ENCODE measurements at regions not wholly inside any gene's neighbourhood (a gene's known extent, or its start where the extent isn't known, plus 50 kb on each side); places are given as distances from the start of the nearest gene placed in this dataset.

GRCh38 chr2:133641497-133641896, 73.2 kb upstream of the NCKAP5 start (continued):
- no peak for TF ChIP-seq REST (IDR thresholded peaks at IDR 0.05; ENCODE audit: low read depth)

- no peak overlapping the region; the same call in 1 of the 2 replicates for H3K4me2 ChIP-seq (ENCODE audit: low read length)
- H3K79me2 ChIP-seq (ENCODE audit: insufficient read depth, low read length), result no peaks in the 10 kb centered on the region
- CTCF ChIA-PET, result no interaction called here
- no peaks in the 10 kb centered on the region for H4K20me1 ChIP-seq (ENCODE audit: insufficient read depth)
- H3K36me3 ChIP-seq (ENCODE audit: control insufficient read depth in 1 of 2, insufficient read depth in 2 of 2, low read length in 2 of 2), result no peaks in the 10 kb centered on the region
- no peak for DNase-seq (ENCODE audit: low read depth, low spot score)
- intact Hi-C loops (cut with micrococcal nuclease), result no loop called here
- H3K27ac ChIP-seq (ENCODE audit: low read depth, low read length), result no peak overlapping the region
- no peaks in the 10 kb centered on the region for H3K9me3 ChIP-seq (ENCODE audit: control insufficient read depth in 1 of 2, insufficient read depth in 1 of 2, low read depth in 1 of 2, low read length in 2 of 2)
- H3K9ac ChIP-seq (ENCODE audit: low read length), result no peak overlapping the region
- H3K4me1 ChIP-seq (ENCODE audit: control insufficient read depth in 1 of 2, insufficient read depth in 2 of 2, low read length in 2 of 2), result peaks cover 4 to 13% of the 10 kb centered on the region in 2 experiments; a peak in 3 of 4 replicates
- POLR2A ChIA-PET, result no interaction called here
- RAD21 ChIA-PET (ENCODE audit: low non-redundant PET in 1 of 2, low total read pairs in 2 of 2, uncharacterized antibody in 2 of 2, unreplicated experiment in 2 of 2), result no interaction called here
- H3K9me2 ChIP-seq (ENCODE audit: insufficient read depth), result no peaks in the 10 kb centered on the region
- H3K27me3 ChIP-seq (ENCODE audit: insufficient read depth, low read length), result no peaks in the 10 kb centered on the region
- H3K4me3 ChIP-seq (replicated peaks in 1 of 2; ENCODE audit: low read depth in 1 of 2, low read length in 2 of 2), result no peak overlapping the region
- BruUV-seq (replicated peaks), result no TSS peak
- H2AFZ ChIP-seq (ENCODE audit: low read depth, low read length, poor library complexity, severe bottlenecking), result no peak overlapping the region
- peak; percentile 32; the same call in 1 of the 2 replicates for ATAC-seq
- TF ChIP-seq EZH2 (IDR thresholded peaks at IDR 0.05) (no peak), ATF3 (IDR thresholded peaks at IDR 0.05) (no peak), EGR1 (IDR thresholded peaks at IDR 0.05; ENCODE audit: low read depth) (no peak), YY1 (IDR thresholded peaks at IDR 0.05; ENCODE audit: extremely low read depth, insufficient replicate concordance, low read depth, low read length) (no peak), CTCF (IDR thresholded peaks at IDR 0.05 in 2 of 3, conservative IDR thresholded peaks at IDR 0.05 in 1 of 3; ENCODE audit: borderline replicate concordance in 1 of 3, insufficient read depth in 1 of 3, low read depth in 2 of 3, low read length in 2 of 3) (no peak), MAX (IDR thresholded peaks at IDR 0.05) (no peak), RAD21 (IDR thresholded peaks at IDR 0.05; ENCODE audit: low read depth) (no peak), POLR2A (IDR thresholded peaks at IDR 0.05; ENCODE audit: borderline replicate concordance, extremely low read depth, insufficient read depth, insufficient read length) (no peak), CEBPB (IDR thresholded peaks at IDR 0.05; ENCODE audit: low read depth) (no peak), POLR2AphosphoS5 (IDR thresholded peaks at IDR 0.05; ENCODE audit: low read depth, low read length) (no peak), SP1 (IDR thresholded peaks at IDR 0.05; ENCODE audit: low read depth) (no peak), SIN3A (IDR thresholded peaks at IDR 0.05; ENCODE audit: low read depth) (no peak), ZNF274 (IDR thresholded peaks at IDR 0.05; ENCODE audit: low read depth, low read length) (no peak), ELF1 (IDR thresholded peaks at IDR 0.05; ENCODE audit: borderline replicate concordance, low read depth) (no peak), ZBTB33 (IDR thresholded peaks at IDR 0.05; ENCODE audit: extremely low read depth, insufficient replicate concordance, low read length) (no peak), FOSL1 (IDR thresholded peaks at IDR 0.05; ENCODE audit: low read depth) (no peak)
Observed at GRCh38 chr2:133641942-133642725, 73.9 kb upstream of the NCKAP5 start.
